Endodermal cell (in vitro differentiated cells): ENCODE measurements at regions not wholly inside any gene's neighbourhood (a gene's known extent, or its start where the extent isn't known, plus 50 kb on each side); places are given as distances from the start of the nearest gene placed in this dataset.

ENCODE experiments used
- DNase-seq: peaks from one replicate; pipeline ENCODE4 v3.0.0-alpha.2; 2017
- H3K27ac ChIP-seq: 2 replicates; pipeline ENCODE4 v1.5.1; 2013; ENCODE audit warnings: mild to moderate bottlenecking, low read depth, low read length, moderate library complexity
- H3K27me3 ChIP-seq: 2 replicates; pipeline ENCODE4 v1.6.1; 2013; ENCODE audit warnings: mild to moderate bottlenecking, low read length, moderate library complexity; ENCODE audit not compliant: insufficient read depth, control insufficient read depth, poor library complexity, severe bottlenecking
- H3K36me3 ChIP-seq: 2 replicates; pipeline ENCODE4 v1.7.0; 2013; ENCODE audit warnings: mild to moderate bottlenecking, low read length, moderate library complexity; ENCODE audit not compliant: control insufficient read depth, insufficient read depth
- H3K4me1 ChIP-seq: one replicate; pipeline ENCODE4 v1.7.0; 2013; ENCODE audit warnings: low read length; ENCODE audit not compliant: control insufficient read depth, insufficient read depth
- H3K4me3 ChIP-seq: 2 replicates; pipeline ENCODE4 v1.5.1; 2013; ENCODE audit warnings: mild to moderate bottlenecking, low read length, moderate library complexity
- H3K9ac ChIP-seq: 2 replicates; pipeline ENCODE4 v1.6.1; 2013; ENCODE audit warnings: mild to moderate bottlenecking, low read length, moderate library complexity; ENCODE audit not compliant: poor library complexity, severe bottlenecking; ENCODE audit errors: extremely low read depth
- H3K9me3 ChIP-seq: 2 replicates; pipeline ENCODE4 v1.6.1; 2013; ENCODE audit warnings: mild to moderate bottlenecking, low read length, moderate library complexity; ENCODE audit not compliant: control insufficient read depth
- H3K27ac Mint-ChIP-seq: 2 replicates; pipeline ENCODE4 v1.8.0; 2020; ENCODE audit warnings: mixed read lengths
- H3K27me3 Mint-ChIP-seq: 2 replicates; pipeline ENCODE4 v1.8.0; 2021; ENCODE audit warnings: mild to moderate bottlenecking, mixed read lengths; ENCODE audit not compliant: insufficient read depth
- H3K36me3 Mint-ChIP-seq: 2 replicates; pipeline ENCODE4 v1.8.0; 2020; ENCODE audit warnings: low read depth, mixed read lengths
- H3K4me1 Mint-ChIP-seq: 2 replicates; pipeline ENCODE4 v1.8.0; 2020; ENCODE audit warnings: mixed read lengths
- H3K4me3 Mint-ChIP-seq: 2 replicates; pipeline ENCODE4 v1.8.0; 2020; ENCODE audit warnings: mild to moderate bottlenecking, moderate library complexity, mixed read lengths
- H3K9me3 Mint-ChIP-seq: 2 replicates; pipeline ENCODE4 v1.8.0; 2020; ENCODE audit warnings: mild to moderate bottlenecking, mixed read lengths
- WGBS, 2 experiments: methylation state at CpG; one replicate each; pipeline versions ENCODE4 v1.1.5 to v1.1.7; 2013; ENCODE audit warnings: missing lambda C conversion rate in 2 of 2, mixed read lengths in 1 of 2; ENCODE audit not compliant: insufficient coverage in 1 of 2, insufficient read length in 1 of 2; 5-methylcytosine and 5-hydroxymethylcytosine counted together
- TF ChIP-seq, protein P1 (sequence below): fragments of 200-600 bp; sonication (generic); conservative IDR thresholded peaks from 2 replicates; pipeline ENCODE4 v1.5.0; 2021; ENCODE audit warnings: antibody characterized with exemption, mild to moderate bottlenecking

DNA sequence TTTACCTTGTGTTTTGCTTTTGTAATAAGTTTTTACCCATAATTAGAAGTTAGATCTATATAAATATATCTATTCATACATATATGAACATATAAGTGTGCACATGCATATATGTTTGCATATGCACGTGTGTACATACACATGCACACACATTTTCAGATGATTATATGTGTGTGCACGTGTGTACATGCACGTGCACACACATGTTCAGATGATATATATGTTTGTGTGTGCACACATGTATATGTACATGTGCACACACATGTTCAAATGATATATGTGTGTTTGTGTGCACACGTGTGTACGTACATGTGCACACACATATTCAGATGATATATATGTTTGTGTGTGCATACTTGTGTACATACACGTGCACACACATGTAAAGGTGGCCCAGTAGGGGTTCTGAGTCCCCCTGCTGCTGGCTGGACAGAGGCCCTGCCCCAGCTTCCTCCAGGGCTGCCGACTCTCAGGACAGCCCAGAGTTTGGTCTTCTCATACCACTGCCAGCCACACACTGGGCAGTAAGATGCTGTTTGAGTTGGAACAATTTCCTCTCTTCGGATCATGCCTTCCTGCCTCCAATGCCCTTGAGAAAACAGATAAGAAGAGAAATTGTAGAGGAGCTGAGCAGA is 252.3 kb upstream of the PPP2R2D start:
- Mint-ChIP-seq H3K27ac (no peak overlapping the region), H3K9me3 (no peaks in the 10 kb centered on the region), H3K4me3 (no peak overlapping the region), H3K4me1 (peaks cover 26% of the 10 kb centered on the region), H3K36me3 (no peaks in the 10 kb centered on the region), H3K27me3 (peaks cover 5% of the 10 kb centered on the region)
- no peak overlapping the region for H3K4me3 ChIP-seq
- no peaks in the 10 kb centered on the region for H3K9me3 ChIP-seq
- 84 to 92% methylated on average over 4 to 8 of the region's 8 CpGs for WGBS, 2 experiments
- TF ChIP-seq, protein P1, sequence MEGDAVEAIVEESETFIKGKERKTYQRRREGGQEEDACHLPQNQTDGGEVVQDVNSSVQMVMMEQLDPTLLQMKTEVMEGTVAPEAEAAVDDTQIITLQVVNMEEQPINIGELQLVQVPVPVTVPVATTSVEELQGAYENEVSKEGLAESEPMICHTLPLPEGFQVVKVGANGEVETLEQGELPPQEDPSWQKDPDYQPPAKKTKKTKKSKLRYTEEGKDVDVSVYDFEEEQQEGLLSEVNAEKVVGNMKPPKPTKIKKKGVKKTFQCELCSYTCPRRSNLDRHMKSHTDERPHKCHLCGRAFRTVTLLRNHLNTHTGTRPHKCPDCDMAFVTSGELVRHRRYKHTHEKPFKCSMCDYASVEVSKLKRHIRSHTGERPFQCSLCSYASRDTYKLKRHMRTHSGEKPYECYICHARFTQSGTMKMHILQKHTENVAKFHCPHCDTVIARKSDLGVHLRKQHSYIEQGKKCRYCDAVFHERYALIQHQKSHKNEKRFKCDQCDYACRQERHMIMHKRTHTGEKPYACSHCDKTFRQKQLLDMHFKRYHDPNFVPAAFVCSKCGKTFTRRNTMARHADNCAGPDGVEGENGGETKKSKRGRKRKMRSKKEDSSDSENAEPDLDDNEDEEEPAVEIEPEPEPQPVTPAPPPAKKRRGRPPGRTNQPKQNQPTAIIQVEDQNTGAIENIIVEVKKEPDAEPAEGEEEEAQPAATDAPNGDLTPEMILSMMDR = no peak
- H3K27ac ChIP-seq = no peak overlapping the region
- H3K9ac ChIP-seq = no peak overlapping the region
- H3K27me3 ChIP-seq = no peaks in the 10 kb centered on the region
- no peaks in the 10 kb centered on the region for H3K36me3 ChIP-seq
- no peak for DNase-seq
- H3K4me1 ChIP-seq = no peaks in the 10 kb centered on the region

DNA sequence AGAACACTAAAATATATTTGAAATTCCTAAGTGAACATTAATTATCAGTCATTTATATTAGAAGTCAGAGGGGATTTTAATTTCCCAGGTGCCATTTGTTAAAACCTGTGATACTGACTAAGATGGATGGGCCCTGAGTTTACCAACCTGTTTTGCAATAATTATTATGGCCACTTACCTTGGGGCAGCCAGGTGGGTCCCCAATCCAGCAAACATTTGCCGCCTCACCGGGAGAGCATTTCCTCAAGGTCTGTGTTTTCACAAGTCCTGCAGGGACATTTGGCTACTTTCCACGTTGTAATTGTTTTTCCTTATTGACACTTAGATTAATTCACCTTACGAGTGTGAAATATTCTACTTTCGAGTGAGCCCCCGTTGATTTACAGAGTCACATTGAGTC is 251.2 kb upstream of the PPP2R2D start:
- H3K36me3 Mint-ChIP-seq = no peaks in the 10 kb centered on the region
- Histone ChIP-seq H3K9ac (no peak overlapping the region), H3K9me3 (no peaks in the 10 kb centered on the region), H3K27me3 (no peaks in the 10 kb centered on the region), H3K4me3 (no peak overlapping the region), H3K4me1 (no peaks in the 10 kb centered on the region), H3K36me3 (no peaks in the 10 kb centered on the region), H3K27ac (no peak overlapping the region)
- H3K4me1 Mint-ChIP-seq = peaks cover 26% of the 10 kb centered on the region
- TF ChIP-seq, protein P1 = no peak
- no peak for DNase-seq
- peaks cover 5% of the 10 kb centered on the region for H3K27me3 Mint-ChIP-seq
- H3K4me3 Mint-ChIP-seq = no peak overlapping the region
- no peaks in the 10 kb centered on the region for H3K9me3 Mint-ChIP-seq
- 79 to 81% methylated on average over 5 to 6 of the region's 6 CpGs for WGBS, 2 experiments
- H3K27ac Mint-ChIP-seq = no peak overlapping the region

DNA sequence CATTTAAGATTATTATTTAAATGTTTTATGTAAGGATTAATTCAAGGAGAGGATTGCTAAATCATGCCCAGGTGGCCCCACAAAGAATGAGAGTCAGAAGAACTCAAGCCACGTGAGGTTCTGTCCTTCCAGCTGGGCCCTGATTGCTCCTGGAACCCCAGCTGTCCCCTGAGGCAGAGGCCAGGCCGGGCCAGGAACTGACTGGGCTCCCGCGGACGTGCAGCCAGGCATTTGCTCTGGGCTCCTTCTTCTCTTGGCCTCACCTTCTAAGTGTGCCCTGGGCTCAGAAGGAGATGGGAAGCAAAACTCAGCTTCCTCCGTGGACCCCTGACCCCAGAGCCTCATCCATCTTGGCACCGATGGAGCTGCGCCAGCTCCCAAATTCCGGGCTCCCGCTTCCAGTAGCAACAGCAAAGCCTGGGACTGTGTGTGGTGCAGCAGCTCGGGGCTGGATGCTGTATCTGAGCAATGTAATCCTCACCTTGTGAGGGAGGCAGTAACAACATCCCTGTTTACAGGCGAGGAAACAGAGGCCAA is 250.6 kb upstream of the PPP2R2D start:
- no peak overlapping the region for H3K27ac Mint-ChIP-seq
- no peaks in the 10 kb centered on the region for H3K9me3 Mint-ChIP-seq
- Histone ChIP-seq H3K27me3 (no peaks in the 10 kb centered on the region), H3K9me3 (no peaks in the 10 kb centered on the region), H3K4me3 (no peak overlapping the region), H3K27ac (no peak overlapping the region), H3K36me3 (no peaks in the 10 kb centered on the region), H3K9ac (no peak overlapping the region), H3K4me1 (no peaks in the 10 kb centered on the region)
- WGBS, 2 experiments = 70 to 84% methylated on average over 6 to 12 of the region's 12 CpGs
- H3K4me1 Mint-ChIP-seq = peaks cover 26% of the 10 kb centered on the region
- no peak overlapping the region for H3K4me3 Mint-ChIP-seq
- no peaks in the 10 kb centered on the region for H3K36me3 Mint-ChIP-seq
- TF ChIP-seq, protein P1 = no peak
- peaks cover 5% of the 10 kb centered on the region for H3K27me3 Mint-ChIP-seq
- DNase-seq = no peak
